Testis (tissue), 2 donors: ENCODE measurements at regions not wholly inside any gene's neighbourhood (a gene's known extent, or its start where the extent isn't known, plus 50 kb on each side); places are given as distances from the start of the nearest gene placed in this dataset.

ENCODE experiments used
- DNase-seq: peaks from one replicate; pipeline ENCODE4 v3.0.0-alpha.2; 2019
- H3K27ac ChIP-seq, 2 donors: fragments of 200-600 bp; sonication (generic); one replicate each; pipeline ENCODE4 v1.5.1; 2019
- H3K27me3 ChIP-seq: fragments of 200-600 bp; sonication (generic); one replicate; pipeline ENCODE4 v1.5.1; 2019
- H3K36me3 ChIP-seq: fragments of 200-600 bp; sonication (generic); one replicate; pipeline ENCODE4 v1.5.1; 2017; ENCODE audit warnings: low read depth; ENCODE audit errors: missing control alignments
- H3K4me1 ChIP-seq: fragments of 200-600 bp; sonication (generic); one replicate; pipeline ENCODE4 v1.5.1; 2019
- H3K4me3 ChIP-seq, 2 donors: fragments of 200-600 bp; sonication (generic); one replicate each; pipeline ENCODE4 v1.5.1; 2017 to 2019
- H3K9me3 ChIP-seq: fragments of 200-600 bp; sonication (generic); one replicate; pipeline ENCODE4 v1.5.1; 2017
- CTCF ChIP-seq, 3 experiments: fragments of 450-650 bp in 2 of 3; fragments of 200-600 bp in 1 of 3; sonication (generic) in 1 of 3; IDR thresholded peaks; one replicate each; pipeline ENCODE4 v1.5.1; 2016 to 2019; ENCODE audit warnings: antibody characterized with exemption in 3 of 3, mild to moderate bottlenecking in 2 of 3, moderate library complexity in 1 of 3
- POLR2A ChIP-seq: fragments of 450-650 bp; IDR thresholded peaks from one replicate; pipeline ENCODE4 v1.6.1; 2017; ENCODE audit warnings: antibody characterized with exemption, mild to moderate bottlenecking, moderate library complexity
- WGBS, 2 donors: methylation state at CpG; one replicate each; pipeline ENCODE4 v1.1.5; 2018; 5-methylcytosine and 5-hydroxymethylcytosine counted together
- intact Hi-C: fragments of 100-400 bp; cut with DNase I; formaldehyde crosslinking; loops from one replicate; pipeline ENCODE4 v1.15.1; 2023; ENCODE audit warnings: low total_unique reads

- no peaks in the 10 kb centered on the region for H3K27me3 ChIP-seq
- TF ChIP-seq CTCF (IDR thresholded peaks at IDR 0.05) (no peak), POLR2A (no peak)
- intact Hi-C loops, result no loop called here
- H3K4me1 ChIP-seq, result no peaks in the 10 kb centered on the region
- H3K9me3 ChIP-seq, result no peaks in the 10 kb centered on the region
- DNase-seq, result no peak
- no peaks in the 10 kb centered on the region for H3K36me3 ChIP-seq
- 87 to 90% methylated on average over 13 to 15 of the region's 15 CpGs for WGBS, 2 donors
- no peak overlapping the region for H3K27ac ChIP-seq
- no peak overlapping the region for H3K4me3 ChIP-seq
These were observed 111.1 kb downstream of the PDCL3 start for GRCh38 chr2:100673691-100674485.

- H3K4me1 ChIP-seq, result no peaks in the 10 kb centered on the region
- no peaks in the 10 kb centered on the region for H3K36me3 ChIP-seq
- H3K9me3 ChIP-seq, result no peaks in the 10 kb centered on the region
- 86 to 88% methylated on average over 10 of the region's 10 CpGs for WGBS, 2 donors
- intact Hi-C loops, result no loop called here
- H3K4me3 ChIP-seq, result no peak overlapping the region
- no peaks in the 10 kb centered on the region for H3K27me3 ChIP-seq
- TF ChIP-seq POLR2A (no peak), CTCF (IDR thresholded peaks at IDR 0.05) (no peak)
- no peak for DNase-seq
- H3K27ac ChIP-seq, result no peak overlapping the region
These were observed 111.9 kb downstream of the PDCL3 start for GRCh38 chr2:100674666-100675065.

- H3K4me1 ChIP-seq, result no peaks in the 10 kb centered on the region
- 68 to 87% methylated on average over 6 of the region's 6 CpGs for WGBS, 2 donors
- intact Hi-C loops, result no loop called here
- no peak for DNase-seq
- H3K4me3 ChIP-seq, result no peak overlapping the region
- TF ChIP-seq POLR2A (no peak), CTCF (IDR thresholded peaks at IDR 0.05) (no peak)
- no peaks in the 10 kb centered on the region for H3K27me3 ChIP-seq
- no peaks in the 10 kb centered on the region for H3K36me3 ChIP-seq
- no peaks in the 10 kb centered on the region for H3K9me3 ChIP-seq
- H3K27ac ChIP-seq, result no peak overlapping the region
These were observed 112.6 kb downstream of the PDCL3 start for GRCh38 chr2:100675373-100675772.

GRCh38 chr2:100675855-100676254 lies 113.1 kb downstream of the PDCL3 start:
- Histone ChIP-seq H3K4me3 (no peak overlapping the region), H3K27me3 (no peaks in the 10 kb centered on the region), H3K27ac (no peak overlapping the region), H3K9me3 (no peaks in the 10 kb centered on the region), H3K36me3 (no peaks in the 10 kb centered on the region), H3K4me1 (no peaks in the 10 kb centered on the region)
- WGBS, 2 donors, result 88 to 100% methylated on average over 3 to 4 of the region's 4 CpGs
- TF ChIP-seq POLR2A, result no peak
- no peak for TF ChIP-seq CTCF (IDR thresholded peaks at IDR 0.05)
- intact Hi-C loops, result no loop called here
- no peak for DNase-seq

- 90 to 95% methylated on average over 4 of the region's 4 CpGs for WGBS, 2 donors
These were observed 113.6 kb downstream of the PDCL3 start for GRCh38 chr2:100676346-100676745.

More at GRCh38 chr2:100676346-100676745, 113.6 kb downstream of the PDCL3 start:
- H3K4me1 ChIP-seq, result no peaks in the 10 kb centered on the region
- no peak for DNase-seq
- TF ChIP-seq CTCF (IDR thresholded peaks at IDR 0.05), result no peak
- TF ChIP-seq POLR2A, result no peak
- H3K9me3 ChIP-seq, result no peaks in the 10 kb centered on the region
- H3K27me3 ChIP-seq, result no peaks in the 10 kb centered on the region
- intact Hi-C loops, result no loop called here
- no peak overlapping the region for H3K4me3 ChIP-seq
- no peak overlapping the region for H3K27ac ChIP-seq
- H3K36me3 ChIP-seq, result no peaks in the 10 kb centered on the region
